ENCODE measurements at regions not wholly inside any gene's neighbourhood (a gene's known extent, or its start where the extent isn't known, plus 50 kb on each side); places are given as distances from the start of the nearest gene placed in this dataset.

DNA sequence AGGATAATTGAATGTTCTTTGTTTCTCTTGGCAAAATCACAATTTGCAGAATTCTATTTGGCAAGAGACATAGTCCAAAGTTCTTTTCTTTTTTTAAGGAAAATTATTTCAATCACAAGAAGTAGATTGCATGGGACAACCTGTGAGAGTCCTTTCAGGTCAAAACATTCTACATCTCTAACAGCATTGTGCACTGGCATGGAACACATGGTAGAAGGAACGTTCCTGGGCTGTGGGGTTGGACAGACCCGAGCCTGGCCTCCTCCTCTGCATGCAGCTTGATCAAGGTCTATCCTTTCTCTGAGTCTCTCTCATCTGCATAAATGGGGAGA lies 88.6 kb upstream of the CPSF6 start:
- TF ChIP-seq, protein P1, sequence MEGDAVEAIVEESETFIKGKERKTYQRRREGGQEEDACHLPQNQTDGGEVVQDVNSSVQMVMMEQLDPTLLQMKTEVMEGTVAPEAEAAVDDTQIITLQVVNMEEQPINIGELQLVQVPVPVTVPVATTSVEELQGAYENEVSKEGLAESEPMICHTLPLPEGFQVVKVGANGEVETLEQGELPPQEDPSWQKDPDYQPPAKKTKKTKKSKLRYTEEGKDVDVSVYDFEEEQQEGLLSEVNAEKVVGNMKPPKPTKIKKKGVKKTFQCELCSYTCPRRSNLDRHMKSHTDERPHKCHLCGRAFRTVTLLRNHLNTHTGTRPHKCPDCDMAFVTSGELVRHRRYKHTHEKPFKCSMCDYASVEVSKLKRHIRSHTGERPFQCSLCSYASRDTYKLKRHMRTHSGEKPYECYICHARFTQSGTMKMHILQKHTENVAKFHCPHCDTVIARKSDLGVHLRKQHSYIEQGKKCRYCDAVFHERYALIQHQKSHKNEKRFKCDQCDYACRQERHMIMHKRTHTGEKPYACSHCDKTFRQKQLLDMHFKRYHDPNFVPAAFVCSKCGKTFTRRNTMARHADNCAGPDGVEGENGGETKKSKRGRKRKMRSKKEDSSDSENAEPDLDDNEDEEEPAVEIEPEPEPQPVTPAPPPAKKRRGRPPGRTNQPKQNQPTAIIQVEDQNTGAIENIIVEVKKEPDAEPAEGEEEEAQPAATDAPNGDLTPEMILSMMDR (conservative IDR thresholded peaks at IDR 0.05) = no peak
- no peak for TF ChIP-seq EZH2 (IDR thresholded peaks at IDR 0.05; ENCODE audit: low read depth)

Measured in PC-9 (cell line).